ENCODE measurements at regions not wholly inside any gene's neighbourhood (a gene's known extent, or its start where the extent isn't known, plus 50 kb on each side); places are given as distances from the start of the nearest gene placed in this dataset.

DNA sequence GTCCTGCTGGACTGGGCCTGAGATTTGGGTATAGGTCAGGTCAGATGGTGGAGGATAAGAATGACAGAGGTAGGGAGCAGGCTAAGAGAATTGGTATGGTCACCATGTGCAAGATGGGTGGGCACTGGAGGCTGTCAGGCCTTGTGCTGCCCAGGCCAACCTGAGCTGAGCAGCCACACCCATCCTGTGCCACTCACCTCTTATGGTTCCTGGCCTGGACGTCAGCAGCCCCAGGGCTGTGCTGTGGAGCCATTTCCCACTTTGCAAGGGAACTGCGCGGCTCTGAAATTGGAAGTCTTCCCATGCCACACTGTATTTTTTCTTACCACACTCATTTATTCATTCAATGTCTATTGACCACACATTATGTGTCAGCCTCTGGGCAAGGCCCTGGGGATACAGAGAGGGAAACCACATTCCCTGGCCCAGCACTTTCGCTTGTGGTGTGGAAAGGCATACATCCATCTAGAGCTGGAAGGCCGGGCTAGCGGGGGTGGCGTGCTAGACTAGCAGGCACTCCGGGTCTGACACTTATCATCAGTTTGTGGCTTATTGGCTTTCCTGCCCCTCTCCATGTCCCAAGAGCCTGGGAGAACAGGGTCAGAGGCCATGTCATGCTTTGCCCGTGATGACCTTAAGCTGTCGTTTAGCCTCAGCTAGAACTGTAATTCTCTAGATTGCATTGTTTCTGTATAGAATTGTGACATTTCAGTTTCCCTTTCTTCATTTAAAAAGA, 51.1 kb upstream of the POLG start:
- no peak for TF ChIP-seq POLR2A (IDR thresholded peaks at IDR 0.05)
- TF ChIP-seq, protein P1, sequence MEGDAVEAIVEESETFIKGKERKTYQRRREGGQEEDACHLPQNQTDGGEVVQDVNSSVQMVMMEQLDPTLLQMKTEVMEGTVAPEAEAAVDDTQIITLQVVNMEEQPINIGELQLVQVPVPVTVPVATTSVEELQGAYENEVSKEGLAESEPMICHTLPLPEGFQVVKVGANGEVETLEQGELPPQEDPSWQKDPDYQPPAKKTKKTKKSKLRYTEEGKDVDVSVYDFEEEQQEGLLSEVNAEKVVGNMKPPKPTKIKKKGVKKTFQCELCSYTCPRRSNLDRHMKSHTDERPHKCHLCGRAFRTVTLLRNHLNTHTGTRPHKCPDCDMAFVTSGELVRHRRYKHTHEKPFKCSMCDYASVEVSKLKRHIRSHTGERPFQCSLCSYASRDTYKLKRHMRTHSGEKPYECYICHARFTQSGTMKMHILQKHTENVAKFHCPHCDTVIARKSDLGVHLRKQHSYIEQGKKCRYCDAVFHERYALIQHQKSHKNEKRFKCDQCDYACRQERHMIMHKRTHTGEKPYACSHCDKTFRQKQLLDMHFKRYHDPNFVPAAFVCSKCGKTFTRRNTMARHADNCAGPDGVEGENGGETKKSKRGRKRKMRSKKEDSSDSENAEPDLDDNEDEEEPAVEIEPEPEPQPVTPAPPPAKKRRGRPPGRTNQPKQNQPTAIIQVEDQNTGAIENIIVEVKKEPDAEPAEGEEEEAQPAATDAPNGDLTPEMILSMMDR (IDR thresholded peaks at IDR 0.05), result no peak
